KOPT-K1 (cell line): ENCODE measurements at regions not wholly inside any gene's neighbourhood (a gene's known extent, or its start where the extent isn't known, plus 50 kb on each side); places are given as distances from the start of the nearest gene placed in this dataset.
"Not testable (repeated sequence)": the region's sequence is repeated elsewhere in the genome, so short reads cannot be mapped to it uniquely, and the experiment has no call there.

Experiments used
- H3K27ac ChIP-seq: fragments of 200-600 bp; sonication (generic); 2 replicates; pipeline ENCODE4 v1.5.1; 2016; ENCODE audit warnings: antibody characterized with exemption, mild to moderate bottlenecking, low read depth, low read length; ENCODE audit not compliant: poor library complexity, severe bottlenecking
- H3K36me3 ChIP-seq: fragments of 200-600 bp; sonication (generic); 2 replicates; pipeline ENCODE4 v1.5.1; 2017; ENCODE audit warnings: antibody characterized with exemption, mild to moderate bottlenecking, low read length, moderate library complexity; ENCODE audit not compliant: insufficient read depth
- H3K9me3 ChIP-seq: fragments of 200-600 bp; sonication (generic); 2 replicates; pipeline ENCODE4 v1.5.1; 2017; ENCODE audit warnings: antibody characterized with exemption, low read length, mild to moderate bottlenecking; ENCODE audit not compliant: insufficient read depth, poor library complexity, severe bottlenecking

DNA sequence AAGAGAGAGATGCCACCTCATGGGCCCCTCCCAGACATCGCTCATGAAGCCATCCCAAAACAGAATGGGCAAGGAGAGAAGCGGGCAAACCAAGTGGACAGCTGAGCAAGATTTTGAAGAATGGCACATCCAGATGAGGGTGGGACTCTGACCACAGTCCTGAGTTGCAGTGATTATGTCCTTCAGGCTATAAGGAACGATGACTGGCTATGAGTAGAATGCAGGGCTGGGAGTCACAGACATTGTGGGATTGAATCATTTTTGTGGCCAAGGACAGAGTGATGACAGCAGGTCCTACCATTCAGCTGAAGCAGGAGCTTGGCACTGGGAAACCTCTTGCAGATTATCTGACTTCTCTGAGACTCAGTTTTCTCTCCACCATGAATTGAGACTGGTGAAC is 245.7 kb upstream of the SLC30A5 start:
- Histone ChIP-seq H3K9me3 (peaks cover 11% of the 10 kb centered on the region), H3K27ac (no peak overlapping the region), H3K36me3 (no peaks in the 10 kb centered on the region)

- no peak overlapping the region for H3K27ac ChIP-seq
- H3K36me3 ChIP-seq = no peaks in the 10 kb centered on the region
- H3K9me3 ChIP-seq = peaks cover 11% of the 10 kb centered on the region
Measured at GRCh38 chr5:68849103-68849502, 244.7 kb upstream of the SLC30A5 start.

DNA sequence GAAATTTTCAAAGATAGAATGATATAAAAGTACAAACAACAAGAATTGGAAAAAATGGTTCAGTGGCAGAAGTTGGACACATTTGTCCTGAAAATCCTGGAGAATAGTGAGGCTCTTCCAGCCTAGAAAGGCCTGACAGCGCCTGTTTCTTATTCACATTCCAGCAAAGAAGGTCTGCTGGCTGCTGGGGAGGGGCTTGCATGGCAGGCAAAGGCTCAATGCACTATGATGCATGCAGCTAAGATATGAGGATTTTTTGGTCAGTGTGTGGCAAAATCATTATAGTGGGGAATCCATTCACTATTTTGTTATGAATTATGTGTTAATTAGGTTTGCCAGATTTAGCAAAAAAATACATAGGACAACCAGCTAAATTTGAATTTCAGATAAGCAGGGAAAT is 243.9 kb upstream of the SLC30A5 start:
- no peaks in the 10 kb centered on the region for H3K36me3 ChIP-seq
- H3K27ac ChIP-seq = no peak overlapping the region
- H3K9me3 ChIP-seq = peaks cover 11% of the 10 kb centered on the region

GRCh38 chr5:68861099-68861498 is 232.7 kb upstream of the SLC30A5 start:
- Histone ChIP-seq H3K9me3 (peaks cover 11% of the 10 kb centered on the region), H3K36me3 (no peaks in the 10 kb centered on the region), H3K27ac (no peak overlapping the region)

- H3K27ac ChIP-seq = no peak overlapping the region
- H3K36me3 ChIP-seq = no peaks in the 10 kb centered on the region
Measured at GRCh38 chr5:68862560-68862959, 231.3 kb upstream of the SLC30A5 start.

DNA sequence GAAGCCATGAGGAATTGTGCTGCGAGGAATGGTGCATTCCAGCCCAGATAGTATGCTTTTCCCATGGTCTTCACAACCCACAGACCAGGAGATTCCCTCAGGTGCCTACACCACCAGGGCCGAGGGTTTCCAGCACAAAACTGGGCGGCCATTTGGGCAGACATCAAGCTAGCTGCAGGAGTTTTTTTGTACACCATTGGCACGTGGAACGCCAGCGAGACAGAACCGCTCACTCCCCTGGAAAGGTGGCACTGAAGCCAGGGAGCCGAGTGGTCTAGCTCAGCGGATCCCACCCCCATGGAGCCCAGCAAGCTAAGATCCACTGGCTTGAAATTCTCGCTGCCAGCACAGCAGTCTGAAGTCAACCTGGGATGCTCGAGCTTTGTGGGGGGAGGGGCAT is 228.6 kb upstream of the SLC30A5 start:
- not testable (repeated sequence) for H3K9me3 ChIP-seq, H3K27ac ChIP-seq, H3K36me3 ChIP-seq

More at GRCh38 chr5:68862560-68862959, 231.3 kb upstream of the SLC30A5 start:
- peaks cover 11% of the 10 kb centered on the region for H3K9me3 ChIP-seq

DNA sequence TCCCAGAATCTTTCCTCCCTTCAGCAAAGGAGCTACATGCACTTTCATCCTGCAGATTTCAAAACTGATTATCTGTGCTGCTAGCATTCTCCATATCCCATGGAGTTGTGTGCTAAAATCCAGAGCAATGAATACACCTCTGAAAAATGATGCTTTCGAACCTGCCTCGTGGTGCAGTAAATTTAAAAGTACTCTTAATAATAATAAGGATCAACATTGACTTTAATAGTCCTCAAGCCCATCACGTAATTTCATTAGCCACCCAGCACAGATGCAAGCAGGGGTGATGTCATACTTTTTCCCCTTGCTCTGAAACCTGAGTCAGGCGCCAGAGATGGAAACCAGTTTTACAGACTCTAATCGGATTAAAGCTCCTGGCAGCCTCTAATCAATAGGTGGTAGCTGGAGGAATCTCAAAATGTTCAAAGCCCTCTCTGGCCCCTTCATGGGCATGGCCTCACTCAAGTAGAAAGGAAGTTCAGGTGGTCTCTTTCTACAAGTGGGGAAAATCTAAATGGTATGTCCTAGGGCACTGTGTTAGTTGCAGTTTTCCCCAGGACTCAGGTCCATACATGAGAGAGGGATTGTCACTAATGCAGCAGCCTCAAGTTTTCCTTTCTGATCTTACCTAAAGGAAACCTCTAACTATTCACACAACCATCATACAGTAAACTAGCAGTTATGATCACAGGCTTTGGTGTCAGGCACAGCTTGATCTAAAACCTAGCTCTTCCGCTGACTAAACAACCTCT is 221.6 kb upstream of the SLC30A5 start:
- no peaks in the 10 kb centered on the region for H3K36me3 ChIP-seq
- no peak overlapping the region for H3K27ac ChIP-seq
- H3K9me3 ChIP-seq = no peaks in the 10 kb centered on the region

DNA sequence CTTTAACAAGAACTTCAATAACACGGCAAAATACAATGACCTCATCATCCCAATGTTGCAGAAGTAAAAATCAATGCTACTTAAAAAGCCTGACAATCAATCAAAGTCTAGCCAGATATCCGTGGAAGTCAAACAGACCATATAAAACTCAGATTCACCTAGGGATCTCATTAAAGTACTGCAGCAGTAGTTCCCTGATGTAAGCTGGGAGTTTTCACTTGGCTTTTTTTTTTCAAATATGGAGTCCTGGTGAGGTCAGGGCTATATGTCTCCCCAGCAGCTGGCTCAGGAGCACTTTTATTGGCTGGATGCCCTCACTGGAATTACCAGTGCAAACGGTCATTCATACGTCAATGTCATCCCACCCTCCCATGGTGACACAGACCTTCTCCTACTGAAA is 220.6 kb upstream of the SLC30A5 start:
- Histone ChIP-seq H3K9me3 (no peaks in the 10 kb centered on the region), H3K27ac (no peak overlapping the region), H3K36me3 (no peaks in the 10 kb centered on the region)

DNA sequence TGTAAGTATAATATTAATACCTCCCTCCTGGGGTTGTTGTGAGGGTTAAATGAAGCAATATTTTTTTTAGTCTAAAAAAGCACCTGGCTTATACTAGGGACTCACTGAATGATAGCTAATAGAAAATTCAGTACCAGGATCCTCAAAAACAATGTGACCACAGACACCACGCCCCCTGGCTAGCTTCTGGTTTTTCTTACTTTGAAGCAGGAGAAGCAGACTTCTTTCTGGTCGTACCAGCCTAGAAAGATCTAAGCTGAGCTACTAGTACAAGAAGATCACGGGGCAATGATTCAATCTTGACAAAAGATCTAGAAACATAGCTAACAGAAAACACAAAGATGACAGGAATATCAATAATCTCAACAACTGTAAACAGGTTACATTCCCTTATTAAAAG is 218.5 kb upstream of the SLC30A5 start:
- Histone ChIP-seq H3K36me3 (no peaks in the 10 kb centered on the region), H3K9me3 (no peaks in the 10 kb centered on the region)

DNA sequence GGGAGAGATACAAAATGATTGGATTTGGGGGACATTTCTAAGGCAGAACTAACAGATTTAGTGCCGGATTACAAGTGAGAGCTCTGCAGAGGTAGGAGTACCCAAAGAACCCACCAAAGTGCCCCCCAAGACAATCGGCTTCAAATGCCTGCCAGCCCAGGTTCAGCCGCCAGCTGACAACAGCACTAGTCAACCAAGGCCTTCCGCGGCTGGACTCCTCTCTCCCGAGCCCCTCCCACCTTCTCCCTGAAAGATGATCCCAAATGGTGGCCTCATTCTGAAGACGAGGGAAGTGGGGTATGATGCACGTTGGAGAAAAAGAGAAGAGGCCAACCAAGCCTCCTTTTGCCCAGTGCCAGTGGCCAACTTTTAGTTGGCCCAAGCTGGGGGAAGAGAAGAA is 210.4 kb upstream of the SLC30A5 start:
- Histone ChIP-seq H3K36me3 (no peaks in the 10 kb centered on the region), H3K9me3 (no peaks in the 10 kb centered on the region), H3K27ac (peak overlapping the region; percentile 14)

More for the DNA sequence above, 218.5 kb upstream of the SLC30A5 start:
- H3K27ac ChIP-seq = peak overlapping the region; percentile 15

GRCh38 chr5:68884144-68884754 is 209.6 kb upstream of the SLC30A5 start:
- Histone ChIP-seq H3K27ac (no peak overlapping the region), H3K36me3 (no peaks in the 10 kb centered on the region), H3K9me3 (no peaks in the 10 kb centered on the region)

- Histone ChIP-seq H3K9me3 (no peaks in the 10 kb centered on the region), H3K36me3 (no peaks in the 10 kb centered on the region), H3K27ac (no peak overlapping the region)
Measured at GRCh38 chr5:68884883-68885282, 208.9 kb upstream of the SLC30A5 start.

DNA sequence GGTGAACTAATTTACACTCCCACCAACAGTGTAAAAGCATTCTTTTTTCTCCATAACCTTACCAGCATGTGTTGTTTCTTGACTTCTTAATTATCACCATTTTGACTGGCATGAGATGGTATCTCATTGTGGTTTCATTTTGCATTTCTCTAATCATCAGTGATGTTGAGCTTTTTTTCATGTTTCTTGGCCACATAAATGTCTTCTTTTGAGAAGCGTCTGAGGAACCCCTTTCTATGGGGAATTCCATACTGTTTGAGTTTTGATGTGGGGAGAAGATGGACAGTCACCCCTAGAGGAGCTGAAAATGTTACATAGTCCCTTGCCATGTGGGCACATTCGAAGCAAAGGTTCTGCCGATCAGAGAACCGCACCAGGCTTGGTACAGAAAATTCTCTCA is 207.0 kb upstream of the SLC30A5 start:
- peak overlapping the region; percentile 37 for H3K27ac ChIP-seq
- H3K9me3 ChIP-seq = no peaks in the 10 kb centered on the region
- no peaks in the 10 kb centered on the region for H3K36me3 ChIP-seq

DNA sequence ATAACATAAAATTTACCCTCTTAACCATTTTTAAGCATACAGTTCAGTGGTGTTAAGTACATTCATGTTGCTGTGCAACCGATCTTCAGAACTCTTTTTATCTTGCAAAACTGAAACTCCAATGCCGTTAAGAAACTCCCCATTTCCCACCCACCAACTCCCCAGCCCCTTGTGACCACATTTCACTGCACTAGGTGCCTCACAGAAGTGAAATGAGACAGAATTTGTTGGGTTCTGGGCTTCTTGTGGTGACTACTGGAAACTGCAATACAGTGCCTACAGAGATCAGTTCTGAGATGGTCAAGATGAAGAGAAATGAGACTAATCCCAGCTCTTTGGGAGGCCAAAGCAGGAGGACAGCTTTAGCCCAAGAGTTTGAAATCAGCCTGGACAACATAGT is 202.1 kb upstream of the SLC30A5 start:
- H3K27ac ChIP-seq = peak overlapping the region; percentile 72
- no peaks in the 10 kb centered on the region for H3K9me3 ChIP-seq
- no peaks in the 10 kb centered on the region for H3K36me3 ChIP-seq

DNA sequence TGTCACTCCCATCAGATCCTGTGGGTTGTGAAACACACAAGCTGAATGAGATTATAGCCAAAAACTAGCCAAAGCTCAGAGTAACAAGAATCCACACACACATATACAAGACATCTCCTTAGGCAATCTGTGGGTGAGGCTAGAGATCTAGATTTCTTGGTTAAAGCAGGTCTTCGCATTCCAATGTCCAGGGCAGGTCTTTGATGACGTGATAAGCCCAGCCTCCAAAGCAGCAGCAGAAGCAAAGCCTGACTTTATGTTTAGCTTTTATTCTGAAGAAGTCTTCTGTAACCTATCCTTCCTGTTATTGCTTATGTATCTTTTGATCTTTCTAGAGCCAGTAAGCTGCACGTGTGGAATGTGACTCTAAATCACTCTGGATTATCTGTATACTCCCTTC is 199.1 kb upstream of the SLC30A5 start:
- Histone ChIP-seq H3K9me3 (no peaks in the 10 kb centered on the region), H3K27ac (peak overlapping the region; percentile 24), H3K36me3 (no peaks in the 10 kb centered on the region)

DNA sequence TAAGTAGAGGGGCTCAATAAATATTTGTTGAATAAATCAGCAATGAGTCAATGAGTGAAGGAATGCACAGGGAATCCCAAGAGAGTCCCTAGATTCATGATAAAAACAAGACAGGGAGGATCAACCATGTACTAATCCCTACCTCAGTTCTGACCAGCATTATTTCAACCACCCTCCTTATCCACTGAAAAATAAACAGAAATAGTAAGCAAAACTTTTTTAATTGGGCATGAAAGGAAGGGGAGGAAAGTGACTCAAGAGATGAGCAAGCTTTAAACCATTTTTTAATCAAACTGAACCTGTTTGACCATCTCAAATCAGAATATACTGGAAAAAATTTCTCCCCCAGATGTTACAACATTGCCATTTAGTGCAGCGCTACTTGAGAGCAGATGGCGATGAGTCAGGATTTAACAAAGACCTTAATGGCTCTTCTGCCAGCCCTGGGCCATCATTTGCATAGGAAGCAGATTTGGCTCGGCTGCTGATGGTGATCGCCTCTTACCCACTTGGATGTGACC is 194.8 kb upstream of the SLC30A5 start:
- H3K36me3 ChIP-seq = no peaks in the 10 kb centered on the region
- H3K9me3 ChIP-seq = no peaks in the 10 kb centered on the region
- H3K27ac ChIP-seq = no peak overlapping the region
